RWPE2 (cell line): ENCODE measurements at regions not wholly inside any gene's neighbourhood (a gene's known extent, or its start where the extent isn't known, plus 50 kb on each side); places are given as distances from the start of the nearest gene placed in this dataset.

ENCODE experiments used
- ATAC-seq: fragments of 200-7000 bp; cut with Tn5 transposase; 3 replicates; pipeline ENCODE4 v1.9.1; 2021; ENCODE audit warnings: low read depth
- DNase-seq: peaks from one replicate; pipeline ENCODE4 v3.0.0-alpha.2; 2020; ENCODE audit warnings: low spot score
- H3K27ac ChIP-seq: fragments of 450-650 bp; 2 replicates; pipeline ENCODE4 v1.5.1; 2017; ENCODE audit warnings: mild to moderate bottlenecking; ENCODE audit not compliant: poor library complexity, severe bottlenecking
- H3K27me3 ChIP-seq: fragments of 250-450 bp; sonication (Bioruptor Pico); 2 replicates; pipeline ENCODE4 v1.5.1; 2021; ENCODE audit warnings: mild to moderate bottlenecking, moderate library complexity; ENCODE audit not compliant: insufficient read depth, poor library complexity, severe bottlenecking
- H3K36me3 ChIP-seq: fragments of 250-450 bp; sonication (Bioruptor Pico); 2 replicates; pipeline ENCODE4 v1.5.1; 2020; ENCODE audit warnings: low read depth, mild to moderate bottlenecking, moderate library complexity
- H3K4me1 ChIP-seq: fragments of 250-450 bp; sonication (Bioruptor Pico); 2 replicates; pipeline ENCODE4 v1.5.1; 2021; ENCODE audit warnings: mild to moderate bottlenecking, moderate library complexity; ENCODE audit not compliant: insufficient read depth, poor library complexity, severe bottlenecking
- H3K4me3 ChIP-seq: fragments of 250-450 bp; sonication (Bioruptor Pico); 2 replicates; pipeline ENCODE4 v1.5.1; 2021; ENCODE audit warnings: mild to moderate bottlenecking, moderate library complexity; ENCODE audit not compliant: severe bottlenecking
- H3K9me3 ChIP-seq: fragments of 250-450 bp; sonication (Bioruptor Pico); 2 replicates; pipeline ENCODE4 v1.5.1; 2021; ENCODE audit warnings: mild to moderate bottlenecking, moderate library complexity; ENCODE audit not compliant: severe bottlenecking
- CTCF ChIP-seq: fragments of 450-650 bp; IDR thresholded peaks from one replicate; pipeline ENCODE4 v1.5.1; 2017; ENCODE audit warnings: mild to moderate bottlenecking, moderate library complexity; ENCODE audit not compliant: poor library complexity, severe bottlenecking

- Histone ChIP-seq H3K9me3 (no peaks in the 10 kb centered on the region), H3K27ac (peak overlapping the region; percentile 76), H3K36me3 (no peaks in the 10 kb centered on the region), H3K4me1 (peaks cover 41% of the 10 kb centered on the region), H3K27me3 (no peaks in the 10 kb centered on the region), H3K4me3 (no peak overlapping the region)
- ATAC-seq (no peak), DNase-seq (no peak)
- TF ChIP-seq CTCF, result peak; percentile 5
Measured at GRCh38 chr16:80104401-80104800, 436.4 kb upstream of the DYNLRB2 start.

- no peaks in the 10 kb centered on the region for H3K36me3 ChIP-seq
- ATAC-seq (peak; percentile 47), DNase-seq (no peak)
- H3K27ac ChIP-seq, result peak overlapping the region; percentile 76
- no peaks in the 10 kb centered on the region for H3K27me3 ChIP-seq
- H3K9me3 ChIP-seq, result no peaks in the 10 kb centered on the region
- TF ChIP-seq CTCF, result no peak
- H3K4me1 ChIP-seq, result peaks cover 40% of the 10 kb centered on the region
- H3K4me3 ChIP-seq, result no peak overlapping the region
Measured at GRCh38 chr16:80103463-80103862, 437.3 kb upstream of the DYNLRB2 start.

GRCh38 chr16:80100846-80101451 lies 439.8 kb upstream of the DYNLRB2 start:
- Histone ChIP-seq H3K4me1 (peaks cover 28% of the 10 kb centered on the region), H3K4me3 (no peak overlapping the region), H3K9me3 (peaks cover 4% of the 10 kb centered on the region), H3K36me3 (no peaks in the 10 kb centered on the region), H3K27ac (no peak overlapping the region), H3K27me3 (no peaks in the 10 kb centered on the region)
- DNase-seq (no peak), ATAC-seq (no peak)
- no peak for TF ChIP-seq CTCF

- Histone ChIP-seq H3K27ac (no peak overlapping the region), H3K27me3 (no peaks in the 10 kb centered on the region), H3K4me3 (no peak overlapping the region), H3K4me1 (peaks cover 20% of the 10 kb centered on the region), H3K36me3 (no peaks in the 10 kb centered on the region), H3K9me3 (peaks cover 4% of the 10 kb centered on the region)
- no peak for TF ChIP-seq CTCF
- no peak for DNase-seq
- ATAC-seq, result no peak
Measured at GRCh38 chr16:80100186-80100585, 440.6 kb upstream of the DYNLRB2 start.

GRCh38 chr16:80097098-80097497 lies 443.7 kb upstream of the DYNLRB2 start:
- H3K4me1 ChIP-seq, result peaks cover 9% of the 10 kb centered on the region
- no peak for ATAC-seq
- DNase-seq, result no peak
- no peak overlapping the region for H3K27ac ChIP-seq
- peaks cover 4% of the 10 kb centered on the region for H3K9me3 ChIP-seq
- no peaks in the 10 kb centered on the region for H3K27me3 ChIP-seq
- TF ChIP-seq CTCF, result no peak
- H3K4me3 ChIP-seq, result no peak overlapping the region
- H3K36me3 ChIP-seq, result no peaks in the 10 kb centered on the region
